Bone marrow (tissue), 2 donors: ENCODE measurements at regions not wholly inside any gene's neighbourhood (a gene's known extent, or its start where the extent isn't known, plus 50 kb on each side); places are given as distances from the start of the nearest gene placed in this dataset.
"Not testable (repeated sequence)": the region's sequence is repeated elsewhere in the genome, so short reads cannot be mapped to it uniquely, and the experiment has no call there.

Experiments
- DNase-seq, 2 donors: peaks; one replicate each; lab custom pipeline; 2025; lab: John Stamatoyannopoulos, UW

DNA sequence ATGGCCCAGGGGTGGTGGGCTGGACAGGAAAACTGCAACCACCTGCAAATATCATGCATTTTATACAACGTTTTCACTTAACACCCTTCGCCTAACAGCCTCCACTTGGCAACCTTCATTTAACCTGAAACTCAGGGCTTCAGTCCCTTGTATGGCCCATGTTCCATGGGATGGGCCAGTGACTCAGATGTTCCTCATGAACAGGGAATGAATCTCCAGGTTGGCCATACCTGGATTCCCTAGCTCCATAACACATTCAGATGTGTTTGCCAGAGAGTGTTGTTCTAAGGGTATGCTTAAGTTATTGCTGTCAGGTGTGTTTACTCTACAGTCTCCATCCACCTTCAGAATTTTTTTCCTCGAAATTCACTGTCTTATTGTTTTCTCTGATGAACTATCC, 316.9 kb downstream of the JRKL start:
- DNase-seq: no peak

DNA sequence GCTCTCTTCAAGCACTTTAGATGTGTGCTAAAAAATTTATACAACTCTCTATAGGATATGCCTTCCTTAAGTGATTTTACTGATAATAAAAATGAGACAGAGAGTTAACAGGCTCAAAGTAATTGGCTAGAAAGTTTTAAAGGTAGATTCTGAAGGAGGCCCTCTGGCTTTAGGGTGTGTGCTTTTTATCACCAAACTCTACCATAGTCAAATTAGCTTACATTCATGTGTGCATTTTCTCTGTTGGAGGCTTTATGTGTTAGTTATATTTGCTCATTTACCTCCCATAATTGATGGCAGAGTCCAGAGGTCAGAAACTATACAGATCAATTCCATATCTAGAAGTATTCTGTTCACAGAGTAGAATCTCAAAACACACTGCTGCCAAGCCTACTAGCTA, 317.5 kb downstream of the JRKL start:
- DNase-seq: no peak

DNA sequence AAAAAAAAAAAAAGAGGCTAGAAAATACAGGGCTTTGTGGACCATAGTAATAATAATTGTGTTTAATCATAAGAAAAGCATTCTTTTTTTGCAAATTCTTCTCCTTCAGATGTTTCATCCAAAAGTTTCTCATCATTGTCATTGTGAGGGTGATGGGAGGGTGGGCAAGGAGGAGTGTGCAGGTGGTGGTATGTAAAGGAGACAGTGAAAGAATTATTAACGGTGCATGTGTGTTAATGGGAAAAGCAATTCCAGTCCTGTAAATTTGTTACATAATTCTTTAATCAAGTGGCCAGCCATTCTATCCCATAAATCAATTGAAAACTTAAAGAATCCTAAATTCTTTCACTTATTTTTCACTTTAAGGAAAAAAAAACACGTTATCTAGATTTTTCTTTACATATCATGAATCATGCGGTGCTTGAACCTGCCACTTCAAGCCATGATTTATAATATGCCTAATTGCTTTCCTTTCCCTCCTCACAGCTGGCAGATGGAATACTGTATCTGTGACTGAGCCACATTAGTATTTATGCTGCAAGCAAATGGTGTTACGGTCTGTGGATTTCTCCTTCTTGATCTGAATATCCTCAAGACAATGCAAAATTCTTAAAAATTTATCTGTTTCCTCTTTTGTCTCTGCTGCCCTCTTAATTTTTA, 318.5 kb downstream of the JRKL start:
- no peak for DNase-seq

DNA sequence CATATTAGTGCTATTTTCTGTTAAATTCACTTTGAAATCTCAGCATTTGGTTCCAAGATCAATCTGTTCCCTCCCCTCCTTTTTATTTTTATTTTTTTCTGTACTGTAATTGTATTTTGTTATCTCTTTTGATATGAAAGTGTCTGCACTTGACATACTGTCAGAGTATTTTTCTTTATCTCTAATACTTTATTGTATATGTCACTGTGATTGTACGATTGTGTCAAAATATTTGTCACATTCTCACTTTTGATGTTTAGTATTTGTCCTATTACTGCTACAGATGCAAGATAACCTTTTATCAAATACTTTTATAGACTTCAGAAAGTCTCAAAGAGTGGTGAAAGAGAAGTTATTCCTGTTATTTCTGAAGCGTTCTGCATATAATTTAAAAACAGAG, 323.5 kb downstream of the JRKL start:
- no peak for DNase-seq

DNA sequence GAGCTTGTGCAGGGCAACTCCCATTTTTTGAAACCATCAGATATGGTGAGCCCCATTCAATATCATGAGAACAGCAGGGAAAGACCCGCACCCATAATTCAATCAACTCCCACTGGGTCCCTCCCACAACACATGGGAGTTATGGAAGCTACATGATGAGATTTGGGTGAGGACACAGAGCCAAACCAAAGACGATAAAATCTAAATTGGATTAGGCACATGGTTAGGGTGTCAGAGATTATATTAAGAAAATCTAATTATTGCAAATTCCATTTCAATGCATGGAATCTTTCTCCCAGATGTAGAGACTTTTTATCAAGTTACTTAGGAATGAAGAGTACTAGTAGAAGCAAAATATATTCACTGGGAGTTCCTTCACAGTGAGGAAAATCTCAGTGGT, 324.9 kb downstream of the JRKL start:
- DNase-seq: no peak

DNA sequence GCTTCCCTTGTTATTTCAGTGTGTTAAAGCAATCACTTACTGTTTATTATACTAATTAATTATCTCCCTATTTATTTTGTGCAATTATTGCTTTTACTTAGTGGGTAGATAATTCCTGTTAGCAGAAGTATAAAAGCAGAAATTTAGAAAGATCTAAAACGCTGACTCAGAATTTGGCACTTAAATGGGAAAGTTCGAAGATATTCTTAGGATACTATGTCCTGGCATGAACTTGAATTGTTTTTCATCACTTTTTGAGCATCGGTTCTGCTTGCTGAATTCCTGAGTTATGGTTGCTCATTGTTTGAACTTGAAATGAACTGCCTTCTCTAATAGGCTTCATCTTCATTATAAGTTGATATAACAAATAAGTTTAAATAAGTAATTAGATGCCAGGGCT, 325.4 kb downstream of the JRKL start:
- DNase-seq: no peak

DNA sequence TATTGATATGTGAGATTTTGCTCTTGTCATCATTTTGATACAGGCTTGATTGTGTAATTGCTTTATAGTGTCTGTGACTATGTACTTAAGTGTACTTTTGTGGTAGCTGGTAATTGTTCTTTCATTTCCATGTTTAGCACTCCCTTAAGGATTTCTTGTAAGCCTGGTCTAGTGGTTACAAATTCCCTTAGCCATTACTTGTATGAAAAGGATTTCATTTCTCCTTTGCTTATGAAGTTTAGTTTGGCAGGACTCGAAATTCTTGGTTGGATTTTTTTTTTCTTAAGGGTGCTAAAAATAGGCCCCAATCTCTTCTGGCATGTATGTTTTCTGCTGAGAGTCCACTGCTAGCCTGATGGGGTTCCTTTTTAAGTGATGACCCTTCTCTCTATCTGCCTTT, 346.8 kb downstream of the JRKL start:
- no peak for DNase-seq

GRCh38 chr11:96738311-96738710, 348.5 kb downstream of the JRKL start:
- no peak for DNase-seq

GRCh38 chr11:96741068-96741467, 351.3 kb downstream of the JRKL start:
- no peak for DNase-seq

GRCh38 chr11:96744697-96745096, 354.9 kb downstream of the JRKL start:
- DNase-seq: no peak

DNA sequence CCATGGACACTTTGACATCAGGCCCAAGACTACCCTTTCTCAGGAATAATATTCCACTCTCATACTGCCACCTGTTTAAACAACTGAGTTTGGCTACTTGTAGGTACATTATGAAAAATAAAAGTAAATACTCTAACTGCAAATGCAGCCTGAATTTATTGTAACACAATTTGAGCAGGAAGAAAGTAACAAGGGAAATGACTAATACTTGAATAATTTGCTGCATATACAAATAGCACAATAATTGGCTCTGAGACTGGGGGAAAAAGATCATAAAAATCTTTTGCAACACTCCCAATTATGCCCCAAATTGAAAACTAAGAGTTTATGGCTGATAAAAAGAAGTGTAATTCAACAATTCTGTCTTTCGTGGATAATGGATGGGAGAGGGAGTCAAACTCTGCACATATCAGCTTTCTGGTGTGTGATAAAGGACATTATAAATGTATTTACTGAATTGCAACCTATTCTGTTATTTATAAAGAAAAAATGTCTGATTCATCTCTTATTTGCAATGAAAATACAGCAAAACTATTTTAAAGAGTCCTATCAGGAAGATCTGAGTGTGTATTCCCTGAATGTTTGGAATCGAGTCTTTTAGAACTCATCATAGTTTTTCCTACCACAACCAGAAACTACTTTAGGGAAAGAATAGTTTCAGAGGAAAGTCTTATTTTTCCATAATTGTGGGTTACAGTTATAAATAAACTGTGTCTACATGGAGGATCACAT, 359.0 kb downstream of the JRKL start:
- DNase-seq: no peak

GRCh38 chr11:96751807-96752206, 362.0 kb downstream of the JRKL start:
- not testable (repeated sequence) for DNase-seq

GRCh38 chr11:96752221-96752620, 362.4 kb downstream of the JRKL start:
- DNase-seq: no peak

GRCh38 chr11:96753997-96754396, 364.2 kb downstream of the JRKL start:
- no peak for DNase-seq

DNA sequence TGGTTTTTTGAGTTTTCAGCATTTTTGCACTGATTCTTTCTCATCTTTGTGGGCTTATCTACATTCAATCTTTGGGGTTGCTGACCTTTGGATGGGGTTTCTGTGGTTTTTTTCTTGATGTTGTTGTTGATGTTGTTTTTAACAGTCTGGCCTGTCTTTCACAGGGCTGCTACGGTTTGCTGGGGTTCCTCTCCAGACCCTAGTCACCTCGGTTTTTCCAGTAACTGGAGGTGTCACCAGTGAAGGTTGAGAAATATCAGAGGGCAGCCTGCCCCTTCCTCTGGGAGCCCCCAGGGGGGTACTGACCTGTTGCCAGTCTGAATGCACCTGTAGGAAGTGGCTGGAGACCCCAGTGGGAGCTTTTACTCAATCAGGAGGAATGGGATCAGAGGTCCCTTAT, 365.4 kb downstream of the JRKL start:
- no peak for DNase-seq

- no peak for DNase-seq
Observed at GRCh38 chr11:96755752-96756151, 365.9 kb downstream of the JRKL start.

DNA sequence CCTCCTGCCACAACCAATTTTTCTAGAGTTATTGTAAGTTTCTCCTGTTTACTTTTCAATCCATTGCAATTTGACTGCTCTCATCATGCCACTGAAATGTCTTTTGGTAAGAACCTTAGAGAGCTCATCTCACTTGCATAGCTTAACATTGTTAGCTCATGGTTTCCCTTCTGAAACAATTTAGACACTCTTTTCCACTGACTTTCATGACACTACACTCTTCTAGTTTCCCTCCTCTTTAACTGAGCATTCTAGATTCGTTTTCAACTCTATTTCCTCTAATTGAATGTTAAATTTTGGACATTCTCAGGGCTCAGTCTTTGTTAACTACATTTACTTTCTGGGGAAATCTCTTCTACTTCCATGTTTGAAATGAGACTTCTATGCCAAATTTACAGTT, 369.1 kb downstream of the JRKL start:
- DNase-seq: no peak

- DNase-seq: no peak
Observed at GRCh38 chr11:96760306-96760705, 370.5 kb downstream of the JRKL start.

- no peak for DNase-seq
Observed at GRCh38 chr11:96760815-96761214, 371.0 kb downstream of the JRKL start.

GRCh38 chr11:96761451-96761850, 371.6 kb downstream of the JRKL start:
- no peak for DNase-seq

DNA sequence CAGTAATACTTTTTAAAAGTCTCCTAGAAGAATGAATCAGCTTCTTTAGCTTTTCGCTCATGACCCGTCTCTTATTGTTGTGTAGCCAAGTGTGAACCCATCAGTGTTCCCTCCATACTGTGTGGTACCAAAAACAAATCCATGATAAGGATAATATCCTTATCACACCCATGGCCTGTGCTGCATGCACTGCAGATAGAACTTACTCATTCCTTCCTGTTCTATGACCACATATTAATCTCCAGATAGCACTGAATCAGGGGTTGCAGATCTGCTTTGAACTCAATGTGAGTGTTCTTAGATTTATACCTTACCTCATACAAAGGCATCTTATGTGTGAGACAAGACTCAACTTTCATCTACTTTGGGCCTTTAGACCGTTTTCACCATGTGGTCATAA, 373.4 kb downstream of the JRKL start:
- DNase-seq: no peak

- DNase-seq: no peak
Observed at GRCh38 chr11:96778272-96778671, 388.5 kb downstream of the JRKL start.

GRCh38 chr11:96779030-96779429, 389.2 kb downstream of the JRKL start:
- DNase-seq: no peak

DNA sequence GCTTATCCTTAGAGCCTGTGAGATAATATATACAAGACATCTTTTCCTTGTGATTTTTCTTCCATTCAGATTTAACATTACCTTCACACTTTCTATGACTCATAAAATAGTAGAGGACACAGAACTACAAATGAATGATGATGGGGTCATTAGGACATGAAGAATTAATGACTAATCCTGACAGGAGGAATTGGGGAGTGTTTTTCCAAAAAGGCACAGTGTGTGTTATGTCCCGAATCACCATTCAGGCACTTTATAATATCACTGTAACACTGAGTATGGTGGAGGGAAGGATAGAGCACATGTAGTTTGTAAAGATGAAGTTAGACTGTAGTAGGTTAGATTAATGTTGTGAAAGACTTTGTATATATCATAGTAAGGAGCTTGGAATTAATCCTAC, 391.3 kb downstream of the JRKL start:
- DNase-seq: no peak
